VCaP (cell line): ENCODE measurements at regions not wholly inside any gene's neighbourhood (a gene's known extent, or its start where the extent isn't known, plus 50 kb on each side); places are given as distances from the start of the nearest gene placed in this dataset.

Source experiments
- H3K27ac ChIP-seq: fragments of 450-650 bp; 2 replicates; pipeline ENCODE4 v1.5.1; 2017
- CTCF ChIP-seq: fragments of 450-650 bp; conservative IDR thresholded peaks from 2 replicates; pipeline ENCODE4 v1.5.1; 2017; ENCODE audit warnings: mild to moderate bottlenecking, moderate library complexity

DNA sequence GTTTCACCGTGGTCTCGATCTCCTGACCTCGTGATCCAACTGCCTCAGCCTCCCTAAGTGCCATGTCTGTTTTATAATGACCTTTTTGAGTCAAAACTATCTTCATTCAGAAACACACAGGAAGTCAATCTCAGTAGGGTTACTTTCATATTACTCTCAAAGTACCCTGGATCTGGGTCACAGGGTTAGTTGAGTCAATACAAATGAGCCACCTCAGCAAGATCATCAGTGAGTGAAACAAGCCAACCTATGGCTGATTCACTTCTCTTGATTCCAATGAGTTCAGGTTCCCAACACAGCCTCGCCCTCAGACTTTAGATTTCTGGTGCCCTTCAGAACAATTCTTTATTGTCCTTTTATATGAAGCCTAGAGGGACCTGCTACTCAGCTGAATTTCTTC is 76.9 kb downstream of the ZC3H11B start:
- no peak for TF ChIP-seq CTCF
- H3K27ac ChIP-seq, result no peak overlapping the region

DNA sequence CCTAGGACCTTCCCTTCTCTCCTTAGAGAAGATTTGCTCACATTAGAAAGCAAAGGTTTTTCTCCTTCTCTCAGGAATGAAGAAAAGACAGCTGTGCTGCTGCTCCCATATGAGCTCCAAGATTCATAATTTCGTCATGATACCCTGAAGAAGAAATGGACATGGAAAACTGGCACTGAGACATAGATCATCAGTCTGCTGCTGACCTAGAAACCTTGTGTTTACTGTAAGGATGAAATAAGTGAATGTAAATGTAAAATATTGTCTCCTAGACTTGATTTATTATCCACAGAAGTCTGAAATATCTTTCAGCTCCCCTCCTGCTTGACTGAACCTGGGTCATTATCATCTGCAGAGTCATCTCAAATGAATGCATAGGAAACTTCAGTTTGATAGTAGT is 77.9 kb downstream of the ZC3H11B start:
- TF ChIP-seq CTCF, result no peak
- H3K27ac ChIP-seq, result no peak overlapping the region

DNA sequence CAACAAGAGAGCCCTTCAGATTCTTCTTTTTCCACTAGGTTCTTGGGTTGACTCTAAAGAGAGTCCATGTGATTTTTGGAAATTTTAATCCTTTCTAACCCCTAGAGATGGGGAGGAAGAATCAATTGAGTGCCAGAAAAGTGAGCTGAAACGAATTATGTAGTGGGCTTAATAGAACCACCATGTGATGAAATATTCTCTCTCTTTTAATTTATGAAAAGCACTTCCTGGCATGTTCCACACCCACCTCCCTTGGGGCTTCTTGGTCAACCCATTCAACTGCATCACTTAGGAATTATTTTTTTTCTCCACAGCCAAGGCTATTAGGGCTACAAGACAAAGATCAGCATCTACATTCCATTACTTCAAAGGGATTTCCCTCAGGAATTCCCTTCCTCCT is 79.6 kb downstream of the ZC3H11B start:
- H3K27ac ChIP-seq, result no peak overlapping the region
- TF ChIP-seq CTCF, result no peak

DNA sequence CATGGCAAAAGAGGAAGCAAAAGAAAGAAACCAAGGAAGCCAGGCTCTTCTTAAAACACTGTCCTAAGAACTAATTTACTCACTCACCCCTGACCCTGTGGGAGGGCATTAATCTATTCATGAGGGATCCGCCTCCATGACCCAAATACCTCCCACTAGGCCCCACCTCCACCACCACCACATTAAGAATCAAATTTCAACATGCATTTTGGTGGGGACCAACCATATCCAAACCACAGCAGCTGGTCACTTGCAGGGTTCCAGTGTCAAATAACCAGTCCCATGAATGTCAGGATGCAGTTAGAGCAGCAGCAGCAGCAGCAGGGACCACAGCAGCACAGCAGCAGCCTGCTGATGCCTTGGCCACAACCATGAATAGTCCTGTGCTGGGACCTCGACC is 83.8 kb downstream of the ZC3H11B start:
- no peak overlapping the region for H3K27ac ChIP-seq
- TF ChIP-seq CTCF, result no peak

GRCh38 chr1:219528633-219529032 is 84.3 kb downstream of the ZC3H11B start:
- no peak for TF ChIP-seq CTCF
- H3K27ac ChIP-seq, result no peak overlapping the region

GRCh38 chr1:219527994-219528393 is 84.9 kb downstream of the ZC3H11B start:
- no peak overlapping the region for H3K27ac ChIP-seq
- TF ChIP-seq CTCF, result no peak

DNA sequence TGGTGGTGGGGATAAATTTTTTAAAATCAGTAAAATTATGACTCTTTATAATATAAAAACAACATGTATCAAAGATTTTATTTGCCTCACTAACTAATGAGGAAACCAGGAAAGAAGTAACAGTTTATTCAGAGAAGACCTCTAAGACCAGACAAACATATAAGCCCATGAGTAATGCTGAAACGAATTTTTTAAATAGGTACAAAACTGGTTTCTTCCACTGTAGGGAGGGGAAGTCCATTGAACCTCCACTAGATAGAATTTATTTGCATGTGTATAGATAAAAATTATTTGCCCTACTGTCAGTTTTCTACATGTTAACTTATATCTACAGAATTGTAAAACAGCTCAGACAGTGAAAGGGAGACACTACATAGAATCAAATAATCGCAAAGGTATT is 86.8 kb downstream of the ZC3H11B start:
- TF ChIP-seq CTCF, result no peak
- no peak overlapping the region for H3K27ac ChIP-seq

DNA sequence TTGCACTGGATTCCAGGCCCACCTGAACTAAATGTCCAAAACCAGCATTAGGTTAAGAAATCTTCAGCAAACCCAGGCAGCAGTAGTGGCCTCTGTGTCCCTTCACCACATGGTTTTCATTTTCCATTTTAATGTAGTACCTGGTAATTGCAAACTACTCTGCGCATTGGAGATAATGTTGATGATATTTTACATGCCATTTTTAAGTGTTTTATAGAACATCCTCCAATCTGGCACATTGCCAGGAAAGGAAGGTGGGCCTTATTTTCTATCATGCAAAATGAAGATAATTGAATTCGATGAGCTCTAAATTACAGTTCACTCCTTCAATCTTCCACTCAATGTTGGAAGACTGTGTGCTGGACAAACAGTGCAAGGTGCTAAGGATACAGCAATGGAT is 89.5 kb downstream of the ZC3H11B start:
- TF ChIP-seq CTCF, result no peak
- no peak overlapping the region for H3K27ac ChIP-seq
